Activated B cell treated with CpG ODN at 0.5 μM for 24 hours (primary cell): ENCODE measurements at regions not wholly inside any gene's neighbourhood (a gene's known extent, or its start where the extent isn't known, plus 50 kb on each side); places are given as distances from the start of the nearest gene placed in this dataset.

Experiments used
- ATAC-seq: fragments of 200-7000 bp; cut with Tn5 transposase; one replicate; pipeline ENCODE4 v1.10.0; 2021; ENCODE audit warnings: low read depth, mild to moderate bottlenecking, moderate library complexity
- CTCF ChIA-PET: fragments of 350-600 bp; sonication (Branson Sonifier 250); formaldehyde crosslinking; loops from one replicate; lab custom pipeline; 2021; ENCODE audit warnings: antibody characterized with exemption; lab: Charles Lee
- POLR2A ChIA-PET: fragments of 350-600 bp; sonication (Branson Sonifier 250); formaldehyde crosslinking; loops from one replicate; lab custom pipeline; 2021; ENCODE audit warnings: antibody characterized with exemption; lab: Charles Lee
- DNase-seq: peaks from one replicate; pipeline ENCODE4 v3.0.0; 2022
- H3K27ac Mint-ChIP-seq: one replicate; pipeline ENCODE4 v1.8.0; 2020; ENCODE audit warnings: mixed read lengths
- H3K27me3 Mint-ChIP-seq: one replicate; pipeline ENCODE4 v1.8.0; 2021; ENCODE audit warnings: mixed read lengths
- H3K36me3 Mint-ChIP-seq: one replicate; pipeline ENCODE4 v1.8.0; 2021; ENCODE audit warnings: low read depth, mixed read lengths
- H3K4me1 Mint-ChIP-seq: one replicate; pipeline ENCODE4 v1.8.0; 2021; ENCODE audit warnings: mixed read lengths
- H3K4me3 Mint-ChIP-seq: one replicate; pipeline ENCODE4 v1.8.0; 2020; ENCODE audit warnings: mild to moderate bottlenecking, mixed read lengths
- H3K9me3 Mint-ChIP-seq: one replicate; pipeline ENCODE4 v1.8.0; 2020; ENCODE audit warnings: mixed read lengths
- CTCF ChIP-seq: fragments of 200-600 bp; IDR thresholded peaks from one replicate; pipeline ENCODE4 v1.8.0; 2022; ENCODE audit warnings: antibody characterized with exemption, mild to moderate bottlenecking
- intact Hi-C: fragments of 100-400 bp; cut with micrococcal nuclease; formaldehyde crosslinking; loops from one replicate; pipeline ENCODE4 v1.15.1; 2024

GRCh38 chr16:7103056-7103455 lies 229.6 kb upstream of the RBFOX1 start:
- no peaks in the 10 kb centered on the region for H3K9me3 Mint-ChIP-seq
- TF ChIP-seq CTCF = no peak
- no peak for ATAC-seq
- H3K36me3 Mint-ChIP-seq = no peaks in the 10 kb centered on the region
- DNase-seq = no peak
- H3K4me1 Mint-ChIP-seq = no peaks in the 10 kb centered on the region
- CTCF ChIA-PET = no interaction called here
- H3K27ac Mint-ChIP-seq = no peak overlapping the region
- H3K27me3 Mint-ChIP-seq = no peaks in the 10 kb centered on the region
- H3K4me3 Mint-ChIP-seq = no peak overlapping the region
- POLR2A ChIA-PET = no interaction called here
- intact Hi-C loops = no loop called here

- intact Hi-C loops = no loop called here
These were observed 231.6 kb upstream of the RBFOX1 start for GRCh38 chr16:7101054-7101453.

GRCh38 chr16:7097518-7097917 lies 235.1 kb upstream of the RBFOX1 start:
- DNase-seq = no peak
- ATAC-seq = no peak
- intact Hi-C loops = no loop called here
- H3K36me3 Mint-ChIP-seq = no peaks in the 10 kb centered on the region
- CTCF ChIA-PET = no interaction called here
- H3K9me3 Mint-ChIP-seq = peaks cover 2% of the 10 kb centered on the region
- POLR2A ChIA-PET = no interaction called here
- no peak for TF ChIP-seq CTCF
- H3K4me3 Mint-ChIP-seq = no peak overlapping the region
- H3K4me1 Mint-ChIP-seq = no peaks in the 10 kb centered on the region
- no peak overlapping the region for H3K27ac Mint-ChIP-seq
- H3K27me3 Mint-ChIP-seq = no peaks in the 10 kb centered on the region

More at GRCh38 chr16:7101054-7101453, 231.6 kb upstream of the RBFOX1 start:
- CTCF ChIA-PET = no interaction called here
- DNase-seq (no peak), ATAC-seq (no peak)
- Mint-ChIP-seq H3K4me3 (no peak overlapping the region), H3K4me1 (no peaks in the 10 kb centered on the region), H3K9me3 (no peaks in the 10 kb centered on the region), H3K36me3 (no peaks in the 10 kb centered on the region), H3K27ac (no peak overlapping the region), H3K27me3 (no peaks in the 10 kb centered on the region)
- POLR2A ChIA-PET = no interaction called here
- TF ChIP-seq CTCF = no peak

- DNase-seq (no peak), ATAC-seq (no peak)
- H3K9me3 Mint-ChIP-seq = peaks cover 2% of the 10 kb centered on the region
- no peaks in the 10 kb centered on the region for H3K36me3 Mint-ChIP-seq
- H3K4me3 Mint-ChIP-seq = no peak overlapping the region
- TF ChIP-seq CTCF = no peak
- intact Hi-C loops = no loop called here
- POLR2A ChIA-PET = no interaction called here
- no peak overlapping the region for H3K27ac Mint-ChIP-seq
- no peaks in the 10 kb centered on the region for H3K27me3 Mint-ChIP-seq
- CTCF ChIA-PET = no interaction called here
- H3K4me1 Mint-ChIP-seq = no peaks in the 10 kb centered on the region
These were observed 239.1 kb upstream of the RBFOX1 start for GRCh38 chr16:7093511-7093910.

GRCh38 chr16:7090628-7091115 lies 242.0 kb upstream of the RBFOX1 start:
- TF ChIP-seq CTCF = no peak
- no peak overlapping the region for H3K27ac Mint-ChIP-seq
- ChIA-PET POLR2A (no interaction called here), CTCF (no interaction called here)
- ATAC-seq (no peak), DNase-seq (no peak)
- no peak overlapping the region for H3K4me3 Mint-ChIP-seq
- H3K27me3 Mint-ChIP-seq = no peaks in the 10 kb centered on the region
- no peaks in the 10 kb centered on the region for H3K36me3 Mint-ChIP-seq
- intact Hi-C loops = no loop called here
- no peaks in the 10 kb centered on the region for H3K4me1 Mint-ChIP-seq
- H3K9me3 Mint-ChIP-seq = peaks cover 2% of the 10 kb centered on the region
